Ascending aorta (tissue), 2 donors: ENCODE measurements at regions not wholly inside any gene's neighbourhood (a gene's known extent, or its start where the extent isn't known, plus 50 kb on each side); places are given as distances from the start of the nearest gene placed in this dataset.

Experiments
- DNase-seq, 2 donors: peaks; one replicate each; pipeline ENCODE4 v3.0.0-alpha.2; 2019; ENCODE audit warnings: low spot score in 2 of 2
- H3K27ac ChIP-seq, 2 donors: fragments of 200-600 bp; sonication (generic); one replicate each; pipeline ENCODE4 v1.5.1; 2016 to 2017; ENCODE audit warnings: mild to moderate bottlenecking in 1 of 2
- H3K27me3 ChIP-seq: fragments of 200-600 bp; sonication (generic); one replicate; pipeline ENCODE4 v1.5.1; 2017
- H3K36me3 ChIP-seq, 2 donors: fragments of 200-600 bp; sonication (generic); one replicate each; pipeline ENCODE4 v1.5.1; 2016
- H3K4me1 ChIP-seq, 2 donors: fragments of 200-600 bp; sonication (generic); one replicate each; pipeline ENCODE4 v1.5.1; 2016 to 2017; ENCODE audit warnings: mild to moderate bottlenecking in 1 of 2
- H3K4me3 ChIP-seq, 2 donors: fragments of 200-600 bp; sonication (generic); one replicate each; pipeline ENCODE4 v1.5.1; 2016 to 2017; ENCODE audit warnings: mild to moderate bottlenecking in 1 of 2
- H3K9me3 ChIP-seq, 2 donors: fragments of 200-600 bp; sonication (generic); one replicate each; pipeline ENCODE4 v1.5.1; 2016
- intact Hi-C: fragments of 100-400 bp; cut with DNase I; formaldehyde crosslinking; loops from one replicate; pipeline ENCODE4 v1.15.1; 2023
- TF ChIP-seq, protein P1 (sequence below), 3 experiments: fragments of 200-600 bp in 2 of 3; fragments of 450-650 bp in 1 of 3; sonication (generic) in 2 of 3; IDR thresholded peaks; one replicate each; pipeline ENCODE4 v1.5.1; 2016 to 2019; ENCODE audit warnings: antibody characterized with exemption in 3 of 3, mild to moderate bottlenecking in 1 of 3, moderate library complexity in 1 of 3

DNA sequence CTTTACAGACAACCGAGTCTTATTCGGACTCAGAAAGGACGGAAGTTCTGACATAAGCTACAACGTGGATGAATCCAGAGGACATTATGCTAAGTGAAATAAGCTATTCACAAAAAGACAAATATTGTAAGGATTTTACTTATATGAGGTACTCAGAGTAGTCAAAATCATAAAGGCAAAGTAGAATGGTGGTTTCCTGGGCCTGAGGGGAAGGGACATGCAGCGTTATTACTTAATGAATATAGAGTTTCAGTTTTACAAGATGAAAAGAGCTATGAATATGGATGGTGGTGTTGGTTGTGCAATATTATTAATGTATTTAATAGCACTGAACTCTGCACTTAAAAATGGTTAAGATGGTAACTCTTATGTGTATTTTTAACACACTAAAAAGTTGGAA is 419.1 kb upstream of the SGCG start:
- no peaks in the 10 kb centered on the region for H3K9me3 ChIP-seq
- no peaks in the 10 kb centered on the region for H3K36me3 ChIP-seq
- H3K27ac ChIP-seq = no peak overlapping the region
- H3K4me3 ChIP-seq = no peak overlapping the region
- TF ChIP-seq, protein P1, sequence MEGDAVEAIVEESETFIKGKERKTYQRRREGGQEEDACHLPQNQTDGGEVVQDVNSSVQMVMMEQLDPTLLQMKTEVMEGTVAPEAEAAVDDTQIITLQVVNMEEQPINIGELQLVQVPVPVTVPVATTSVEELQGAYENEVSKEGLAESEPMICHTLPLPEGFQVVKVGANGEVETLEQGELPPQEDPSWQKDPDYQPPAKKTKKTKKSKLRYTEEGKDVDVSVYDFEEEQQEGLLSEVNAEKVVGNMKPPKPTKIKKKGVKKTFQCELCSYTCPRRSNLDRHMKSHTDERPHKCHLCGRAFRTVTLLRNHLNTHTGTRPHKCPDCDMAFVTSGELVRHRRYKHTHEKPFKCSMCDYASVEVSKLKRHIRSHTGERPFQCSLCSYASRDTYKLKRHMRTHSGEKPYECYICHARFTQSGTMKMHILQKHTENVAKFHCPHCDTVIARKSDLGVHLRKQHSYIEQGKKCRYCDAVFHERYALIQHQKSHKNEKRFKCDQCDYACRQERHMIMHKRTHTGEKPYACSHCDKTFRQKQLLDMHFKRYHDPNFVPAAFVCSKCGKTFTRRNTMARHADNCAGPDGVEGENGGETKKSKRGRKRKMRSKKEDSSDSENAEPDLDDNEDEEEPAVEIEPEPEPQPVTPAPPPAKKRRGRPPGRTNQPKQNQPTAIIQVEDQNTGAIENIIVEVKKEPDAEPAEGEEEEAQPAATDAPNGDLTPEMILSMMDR (IDR thresholded peaks at IDR 0.05) = no peak
- no peaks in the 10 kb centered on the region for H3K27me3 ChIP-seq
- no peak for DNase-seq
- intact Hi-C loops = no loop called here
- H3K4me1 ChIP-seq = no peaks in the 10 kb centered on the region

DNA sequence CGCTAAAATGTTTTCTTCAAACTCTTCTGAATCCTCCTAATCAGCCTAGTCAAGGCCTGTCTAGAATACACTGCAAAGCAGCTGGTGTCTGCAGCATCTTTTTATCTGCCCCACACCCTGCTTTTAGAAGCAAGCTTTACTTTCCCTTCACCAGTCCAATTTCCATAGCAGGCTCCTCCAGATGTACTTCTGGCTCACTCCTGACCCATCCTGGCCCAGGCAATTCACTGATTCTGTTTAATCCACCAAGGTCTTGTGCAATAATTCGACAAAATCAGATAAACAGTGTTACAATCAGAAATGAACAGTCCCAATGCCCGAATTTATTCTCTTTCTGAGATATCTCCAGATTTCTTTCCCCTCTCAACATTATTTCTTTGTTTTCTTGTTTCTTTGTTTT is 415.2 kb upstream of the SGCG start:
- DNase-seq = no peak
- TF ChIP-seq, protein P1 (IDR thresholded peaks at IDR 0.05) = no peak
- intact Hi-C loops = no loop called here
- no peak overlapping the region for H3K27ac ChIP-seq
- H3K27me3 ChIP-seq = no peaks in the 10 kb centered on the region
- no peaks in the 10 kb centered on the region for H3K4me1 ChIP-seq
- no peaks in the 10 kb centered on the region for H3K36me3 ChIP-seq
- H3K9me3 ChIP-seq = no peaks in the 10 kb centered on the region
- no peak overlapping the region for H3K4me3 ChIP-seq

DNA sequence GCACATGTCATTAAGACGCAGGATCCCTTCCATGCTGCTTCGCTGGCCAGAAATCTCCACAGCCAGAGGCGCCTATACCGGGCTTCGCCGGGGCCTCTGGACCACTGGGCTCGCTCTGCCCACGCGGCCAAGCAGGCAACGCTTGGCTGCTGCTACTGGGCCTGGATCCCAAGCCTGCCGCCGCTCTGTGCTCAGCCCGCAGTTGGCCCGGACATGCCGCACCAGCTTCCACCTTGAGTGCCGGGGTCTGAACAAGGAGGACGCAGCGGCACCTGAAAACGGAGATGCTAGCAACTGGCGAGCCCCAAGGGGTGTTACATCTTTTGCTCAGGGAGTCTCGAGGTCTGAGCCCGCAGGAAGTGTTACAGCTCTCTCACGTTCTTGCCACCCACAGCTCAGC is 409.9 kb upstream of the SGCG start:
- no peak overlapping the region for H3K27ac ChIP-seq
- H3K4me3 ChIP-seq = no peak overlapping the region
- DNase-seq = no peak
- intact Hi-C loops = no loop called here
- TF ChIP-seq, protein P1 (IDR thresholded peaks at IDR 0.05) = no peak
- no peaks in the 10 kb centered on the region for H3K4me1 ChIP-seq
- H3K36me3 ChIP-seq = no peaks in the 10 kb centered on the region
- H3K9me3 ChIP-seq = no peaks in the 10 kb centered on the region
- H3K27me3 ChIP-seq = no peaks in the 10 kb centered on the region

DNA sequence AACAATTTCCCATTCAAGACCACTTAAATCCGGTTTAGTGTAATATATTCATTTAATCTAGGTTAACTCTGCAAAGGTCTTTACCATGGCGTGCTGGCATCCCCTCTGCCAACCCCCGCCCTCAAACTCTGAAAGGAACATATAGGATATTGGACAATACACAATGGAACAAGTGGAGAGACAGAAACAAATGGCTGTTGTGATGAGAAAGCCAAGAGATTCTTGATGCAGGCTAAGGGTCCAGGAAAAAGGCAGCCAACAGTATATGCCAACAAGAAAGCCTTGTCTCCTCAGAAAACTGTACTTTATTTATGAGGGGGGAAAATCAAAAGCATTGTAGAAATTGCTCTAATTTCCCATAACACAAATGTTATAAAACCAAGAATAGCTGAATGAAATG is 407.3 kb upstream of the SGCG start:
- H3K9me3 ChIP-seq = no peaks in the 10 kb centered on the region
- no peak overlapping the region for H3K27ac ChIP-seq
- no peak for DNase-seq
- intact Hi-C loops = no loop called here
- H3K36me3 ChIP-seq = no peaks in the 10 kb centered on the region
- no peaks in the 10 kb centered on the region for H3K4me1 ChIP-seq
- TF ChIP-seq, protein P1 (IDR thresholded peaks at IDR 0.05) = no peak
- H3K4me3 ChIP-seq = no peak overlapping the region
- no peaks in the 10 kb centered on the region for H3K27me3 ChIP-seq

DNA sequence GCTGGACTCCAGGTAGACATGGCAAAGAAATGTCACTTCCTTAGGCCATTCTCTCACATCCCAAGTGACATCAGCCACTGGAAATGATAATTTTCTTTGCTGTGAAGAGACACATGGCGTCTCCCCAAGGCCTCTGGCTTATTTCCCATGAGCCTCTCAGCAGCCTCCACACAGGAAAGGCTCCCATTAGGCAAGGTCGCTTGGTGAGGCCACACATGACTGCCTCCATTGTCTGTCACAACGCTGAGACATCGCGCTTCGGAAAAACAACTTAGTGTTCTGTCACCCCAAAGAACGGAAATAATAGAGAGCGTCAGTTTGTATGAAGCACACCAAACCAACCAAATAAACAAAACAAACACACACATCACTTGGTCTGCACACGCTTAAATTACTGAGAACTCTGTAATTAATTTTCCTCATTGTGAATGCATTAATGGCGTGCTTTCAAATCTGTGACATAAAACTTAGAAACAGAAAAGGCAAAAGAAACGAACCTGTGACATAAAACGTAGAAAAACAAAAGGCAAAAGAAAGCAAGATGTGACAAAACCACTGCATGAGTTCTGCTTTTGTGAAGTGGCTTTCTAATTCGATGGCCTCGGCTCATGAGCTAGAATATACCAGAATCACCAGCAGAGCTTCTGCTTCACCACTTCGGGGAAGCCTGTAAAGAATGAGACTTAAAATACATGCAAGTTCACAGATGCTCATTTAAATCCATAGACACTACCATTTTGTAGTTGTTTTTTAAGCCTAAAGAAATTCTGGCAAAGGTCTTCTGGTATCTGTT is 404.2 kb upstream of the SGCG start:
- H3K27me3 ChIP-seq = no peaks in the 10 kb centered on the region
- H3K27ac ChIP-seq = no peak overlapping the region
- intact Hi-C loops = no loop called here
- H3K4me1 ChIP-seq = no peaks in the 10 kb centered on the region
- no peak overlapping the region for H3K4me3 ChIP-seq
- H3K9me3 ChIP-seq = no peaks in the 10 kb centered on the region
- DNase-seq = no peak
- no peaks in the 10 kb centered on the region for H3K36me3 ChIP-seq
- TF ChIP-seq, protein P1 (IDR thresholded peaks at IDR 0.05) = no peak

DNA sequence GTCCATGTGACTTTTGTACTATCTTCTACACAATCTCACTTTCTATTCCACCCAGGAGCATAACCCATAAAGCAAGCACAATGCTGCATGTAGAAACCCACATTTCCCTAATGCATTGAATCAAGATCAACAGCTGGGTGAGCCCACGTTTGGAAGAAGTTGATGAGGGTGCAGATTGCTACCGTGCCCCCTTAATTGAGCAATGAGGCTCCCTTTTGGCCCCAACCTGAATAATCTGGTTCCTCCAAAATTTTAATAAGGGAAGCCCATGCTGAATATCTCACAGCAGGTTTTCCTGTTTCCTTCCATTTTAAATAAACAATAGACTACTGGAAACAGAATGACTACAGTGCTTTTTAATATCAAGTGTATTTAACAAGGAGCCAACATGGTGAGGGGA is 403.6 kb upstream of the SGCG start:
- Histone ChIP-seq H3K27me3 (no peaks in the 10 kb centered on the region), H3K36me3 (no peaks in the 10 kb centered on the region), H3K4me1 (no peaks in the 10 kb centered on the region), H3K27ac (no peak overlapping the region), H3K9me3 (no peaks in the 10 kb centered on the region), H3K4me3 (no peak overlapping the region)
- intact Hi-C loops = no loop called here
- DNase-seq = no peak
- TF ChIP-seq, protein P1 (IDR thresholded peaks at IDR 0.05) = no peak
